ENCODE measurements at regions not wholly inside any gene's neighbourhood (a gene's known extent, or its start where the extent isn't known, plus 50 kb on each side); places are given as distances from the start of the nearest gene placed in this dataset.

- peaks cover 2 to 20% (median 4%) of the 10 kb centered on the region in 7 donors for H3K9me3 Mint-ChIP-seq
- H3K36me3 Mint-ChIP-seq: no peaks in the 10 kb centered on the region
- Histone ChIP-seq H3K4me3 (ENCODE audit: low read depth, low read length) (no peak overlapping the region), H3K9me3 (ENCODE audit: control insufficient read depth in 2 of 2, low read length in 2 of 2) (no peaks in the 10 kb centered on the region), H3K4me1 (ENCODE audit: control insufficient read depth, insufficient read depth, low read length, poor library complexity, severe bottlenecking) (no peaks in the 10 kb centered on the region), H3K27me3 (ENCODE audit: control insufficient read depth, insufficient read depth, low read length) (no peaks in the 10 kb centered on the region), H3K36me3 (ENCODE audit: control insufficient read depth, insufficient read depth, low read length) (no peaks in the 10 kb centered on the region), H3K27ac (ENCODE audit: insufficient read depth, low read length, poor library complexity, severe bottlenecking) (no peak overlapping the region)
- ATAC-seq (ENCODE audit: low read depth in 2 of 2): no peak
- no peak for DNase-seq
- H3K27ac Mint-ChIP-seq: no peak overlapping the region
- H3K4me3 Mint-ChIP-seq: no peak overlapping the region
- H3K4me1 Mint-ChIP-seq: no peaks in the 10 kb centered on the region
- no peaks in the 10 kb centered on the region for H3K27me3 Mint-ChIP-seq
These were observed 671.0 kb downstream of the DMRTA1 start for GRCh38 chr9:23117616-23118015.

- DNase-seq (no peak), ATAC-seq (ENCODE audit: low read depth in 2 of 2) (no peak)
- Mint-ChIP-seq H3K4me1 (no peaks in the 10 kb centered on the region), H3K36me3 (no peaks in the 10 kb centered on the region), H3K27me3 (no peaks in the 10 kb centered on the region), H3K9me3 (peaks cover 0 to 13% (median 4%) of the 10 kb centered on the region in 7 donors), H3K4me3 (no peak overlapping the region), H3K27ac (no peak overlapping the region)
- Histone ChIP-seq H3K4me3 (ENCODE audit: low read depth, low read length) (no peak overlapping the region), H3K27ac (ENCODE audit: insufficient read depth, low read length, poor library complexity, severe bottlenecking) (no peak overlapping the region), H3K4me1 (ENCODE audit: control insufficient read depth, insufficient read depth, low read length, poor library complexity, severe bottlenecking) (no peaks in the 10 kb centered on the region), H3K27me3 (ENCODE audit: control insufficient read depth, insufficient read depth, low read length) (no peaks in the 10 kb centered on the region), H3K36me3 (ENCODE audit: control insufficient read depth, insufficient read depth, low read length) (no peaks in the 10 kb centered on the region), H3K9me3 (ENCODE audit: control insufficient read depth in 2 of 2, low read length in 2 of 2) (no peaks in the 10 kb centered on the region)
These were observed 674.0 kb downstream of the DMRTA1 start for GRCh38 chr9:23120630-23121029.

- Mint-ChIP-seq H3K4me3 (no peak overlapping the region), H3K36me3 (no peaks in the 10 kb centered on the region), H3K27me3 (no peaks in the 10 kb centered on the region), H3K4me1 (no peaks in the 10 kb centered on the region), H3K9me3 (peaks cover 0 to 8% (median 4%) of the 10 kb centered on the region in 7 donors), H3K27ac (no peak overlapping the region)
- H3K9me3 ChIP-seq (ENCODE audit: control insufficient read depth in 2 of 2, low read length in 2 of 2): peaks cover 0 to 2% of the 10 kb centered on the region in 2 experiments
- ATAC-seq (ENCODE audit: low read depth in 2 of 2) (no peak), DNase-seq (no peak)
- no peaks in the 10 kb centered on the region for H3K27me3 ChIP-seq (ENCODE audit: control insufficient read depth, insufficient read depth, low read length)
- no peaks in the 10 kb centered on the region for H3K4me1 ChIP-seq (ENCODE audit: control insufficient read depth, insufficient read depth, low read length, poor library complexity, severe bottlenecking)
- H3K36me3 ChIP-seq (ENCODE audit: control insufficient read depth, insufficient read depth, low read length): no peaks in the 10 kb centered on the region
- no peak overlapping the region for H3K4me3 ChIP-seq (ENCODE audit: low read depth, low read length)
- H3K27ac ChIP-seq (ENCODE audit: insufficient read depth, low read length, poor library complexity, severe bottlenecking): no peak overlapping the region
These were observed 676.5 kb downstream of the DMRTA1 start for GRCh38 chr9:23123048-23123632.

- no peaks in the 10 kb centered on the region for H3K36me3 ChIP-seq (ENCODE audit: control insufficient read depth, insufficient read depth, low read length)
- no peak overlapping the region for H3K27ac ChIP-seq (ENCODE audit: insufficient read depth, low read length, poor library complexity, severe bottlenecking)
- H3K4me1 ChIP-seq (ENCODE audit: control insufficient read depth, insufficient read depth, low read length, poor library complexity, severe bottlenecking): no peaks in the 10 kb centered on the region
- Mint-ChIP-seq H3K36me3 (no peaks in the 10 kb centered on the region), H3K4me3 (no peak overlapping the region), H3K27ac (no peak overlapping the region), H3K27me3 (no peaks in the 10 kb centered on the region), H3K9me3 (peaks cover 0 to 40% (median 10%) of the 10 kb centered on the region in 7 donors), H3K4me1 (no peaks in the 10 kb centered on the region)
- no peak for ATAC-seq (ENCODE audit: low read depth in 2 of 2)
- no peaks in the 10 kb centered on the region for H3K27me3 ChIP-seq (ENCODE audit: control insufficient read depth, insufficient read depth, low read length)
- no peaks in the 10 kb centered on the region for H3K9me3 ChIP-seq (ENCODE audit: control insufficient read depth in 2 of 2, low read length in 2 of 2)
- DNase-seq: no peak
- H3K4me3 ChIP-seq (ENCODE audit: low read depth, low read length): no peak overlapping the region
These were observed 680.6 kb downstream of the ELAVL2 start for GRCh38 chr9:23145467-23145866.

- Mint-ChIP-seq H3K9me3 (peaks cover 0 to 41% (median 7%) of the 10 kb centered on the region in 7 donors), H3K4me3 (no peak overlapping the region), H3K27me3 (no peaks in the 10 kb centered on the region), H3K4me1 (no peaks in the 10 kb centered on the region), H3K36me3 (no peaks in the 10 kb centered on the region), H3K27ac (no peak overlapping the region)
- ATAC-seq (ENCODE audit: low read depth in 2 of 2) (no peak), DNase-seq (no peak)
- H3K9me3 ChIP-seq (ENCODE audit: control insufficient read depth in 2 of 2, low read length in 2 of 2): no peaks in the 10 kb centered on the region
- no peaks in the 10 kb centered on the region for H3K4me1 ChIP-seq (ENCODE audit: control insufficient read depth, insufficient read depth, low read length, poor library complexity, severe bottlenecking)
- no peak overlapping the region for H3K27ac ChIP-seq (ENCODE audit: insufficient read depth, low read length, poor library complexity, severe bottlenecking)
- no peaks in the 10 kb centered on the region for H3K36me3 ChIP-seq (ENCODE audit: control insufficient read depth, insufficient read depth, low read length)
- H3K4me3 ChIP-seq (ENCODE audit: low read depth, low read length): no peak overlapping the region
- H3K27me3 ChIP-seq (ENCODE audit: control insufficient read depth, insufficient read depth, low read length): no peaks in the 10 kb centered on the region
These were observed 673.0 kb downstream of the ELAVL2 start for GRCh38 chr9:23153058-23153457.

GRCh38 chr9:23160491-23160890 lies 665.5 kb downstream of the ELAVL2 start:
- no peak overlapping the region for H3K27ac ChIP-seq (ENCODE audit: insufficient read depth, low read length, poor library complexity, severe bottlenecking)
- peaks cover 0 to 4% of the 10 kb centered on the region in 2 experiments for H3K9me3 ChIP-seq (ENCODE audit: control insufficient read depth in 2 of 2, low read length in 2 of 2)
- Mint-ChIP-seq H3K27ac (no peak overlapping the region), H3K4me3 (no peak overlapping the region), H3K4me1 (peaks cover 0 to 5% (median 0%) of the 10 kb centered on the region in 4 donors), H3K27me3 (no peaks in the 10 kb centered on the region), H3K36me3 (no peaks in the 10 kb centered on the region), H3K9me3 (peaks cover 1 to 28% (median 4%) of the 10 kb centered on the region in 7 donors)
- H3K4me1 ChIP-seq (ENCODE audit: control insufficient read depth, insufficient read depth, low read length, poor library complexity, severe bottlenecking): no peaks in the 10 kb centered on the region
- H3K4me3 ChIP-seq (ENCODE audit: low read depth, low read length): no peak overlapping the region
- H3K36me3 ChIP-seq (ENCODE audit: control insufficient read depth, insufficient read depth, low read length): no peaks in the 10 kb centered on the region
- DNase-seq (no peak), ATAC-seq (ENCODE audit: low read depth in 2 of 2) (no peak)
- H3K27me3 ChIP-seq (ENCODE audit: control insufficient read depth, insufficient read depth, low read length): no peaks in the 10 kb centered on the region

- H3K36me3 Mint-ChIP-seq: no peaks in the 10 kb centered on the region
These were observed 665.0 kb downstream of the ELAVL2 start for GRCh38 chr9:23160952-23161469.

GRCh38 chr9:23162789-23163188 lies 663.3 kb downstream of the ELAVL2 start:
- Histone ChIP-seq H3K27ac (ENCODE audit: insufficient read depth, low read length, poor library complexity, severe bottlenecking) (no peak overlapping the region), H3K4me1 (ENCODE audit: control insufficient read depth, insufficient read depth, low read length, poor library complexity, severe bottlenecking) (no peaks in the 10 kb centered on the region), H3K4me3 (ENCODE audit: low read depth, low read length) (no peak overlapping the region), H3K9me3 (ENCODE audit: control insufficient read depth in 2 of 2, low read length in 2 of 2) (peaks cover 0 to 4% of the 10 kb centered on the region in 2 experiments), H3K27me3 (ENCODE audit: control insufficient read depth, insufficient read depth, low read length) (no peaks in the 10 kb centered on the region), H3K36me3 (ENCODE audit: control insufficient read depth, insufficient read depth, low read length) (no peaks in the 10 kb centered on the region)
- DNase-seq (no peak), ATAC-seq (ENCODE audit: low read depth in 2 of 2) (no peak)
- H3K36me3 Mint-ChIP-seq: no peaks in the 10 kb centered on the region
- H3K27me3 Mint-ChIP-seq: no peaks in the 10 kb centered on the region
- H3K4me1 Mint-ChIP-seq: peaks cover 0 to 5% (median 0%) of the 10 kb centered on the region in 4 donors
- no peak overlapping the region for H3K27ac Mint-ChIP-seq
- no peak overlapping the region for H3K4me3 Mint-ChIP-seq
- H3K9me3 Mint-ChIP-seq: peaks cover 3 to 28% (median 7%) of the 10 kb centered on the region in 7 donors

More at GRCh38 chr9:23160952-23161469, 665.0 kb downstream of the ELAVL2 start:
- Mint-ChIP-seq H3K4me1 (peaks cover 0 to 5% (median 0%) of the 10 kb centered on the region in 4 donors), H3K27me3 (no peaks in the 10 kb centered on the region), H3K9me3 (peaks cover 1 to 28% (median 7%) of the 10 kb centered on the region in 7 donors), H3K4me3 (no peak overlapping the region), H3K27ac (no peak overlapping the region)
- H3K9me3 ChIP-seq (ENCODE audit: control insufficient read depth in 2 of 2, low read length in 2 of 2): peaks cover 0 to 4% of the 10 kb centered on the region in 2 experiments
- H3K4me3 ChIP-seq (ENCODE audit: low read depth, low read length): no peak overlapping the region
- H3K36me3 ChIP-seq (ENCODE audit: control insufficient read depth, insufficient read depth, low read length): no peaks in the 10 kb centered on the region
- no peak overlapping the region for H3K27ac ChIP-seq (ENCODE audit: insufficient read depth, low read length, poor library complexity, severe bottlenecking)
- DNase-seq (no peak), ATAC-seq (ENCODE audit: low read depth in 2 of 2) (no peak)
- H3K27me3 ChIP-seq (ENCODE audit: control insufficient read depth, insufficient read depth, low read length): no peaks in the 10 kb centered on the region
- no peaks in the 10 kb centered on the region for H3K4me1 ChIP-seq (ENCODE audit: control insufficient read depth, insufficient read depth, low read length, poor library complexity, severe bottlenecking)
